Transverse colon (tissue), 4 donors: ENCODE measurements at regions not wholly inside any gene's neighbourhood (a gene's known extent, or its start where the extent isn't known, plus 50 kb on each side); places are given as distances from the start of the nearest gene placed in this dataset.
"Not testable (repeated sequence)": the region's sequence is repeated elsewhere in the genome, so short reads cannot be mapped to it uniquely, and the experiment has no call there.

Source experiments
- CTCF ChIP-seq, 5 experiments: fragments of 200-600 bp in 3 of 5; fragments of 450-650 bp in 2 of 5; sonication (generic) in 3 of 5; IDR thresholded peaks; 1 replicate in 2 of 5; 2 replicates in 3 of 5; pipeline ENCODE4 v1.5.1; 2016 to 2017; ENCODE audit warnings: antibody characterized with exemption in 5 of 5, inconsistent platforms in 3 of 5, mild to moderate bottlenecking in 2 of 5, moderate library complexity in 1 of 5
- EP300 ChIP-seq: sonication (generic); formaldehyde crosslinking; IDR thresholded peaks from one replicate; pipeline ENCODE4 v1.6.1; 2017; ENCODE audit warnings: antibody characterized with exemption, low read depth
- POLR2A ChIP-seq: fragments of 450-650 bp; IDR thresholded peaks from one replicate; pipeline ENCODE4 v1.6.1; 2016; ENCODE audit warnings: antibody characterized with exemption, mild to moderate bottlenecking, moderate library complexity
- POLR2AphosphoS5 ChIP-seq, 3 donors: sonication (generic); formaldehyde crosslinking; IDR thresholded peaks; one replicate each; pipeline ENCODE4 v1.6.1; 2016; ENCODE audit warnings: antibody characterized with exemption in 3 of 3

GRCh38 chr6:88420967-88421488 is 254.9 kb upstream of the CNR1 start:
- not testable (repeated sequence) for TF ChIP-seq CTCF (IDR thresholded peaks at IDR 0.05); POLR2A; POLR2AphosphoS5 (IDR thresholded peaks at IDR 0.05); EP300
